H9 (cell line): ENCODE measurements at regions not wholly inside any gene's neighbourhood (a gene's known extent, or its start where the extent isn't known, plus 50 kb on each side); places are given as distances from the start of the nearest gene placed in this dataset.

Source experiments
- DNase-seq: peaks from one replicate; pipeline ENCODE4 v3.0.0-alpha.2; 2017
- H2AFZ ChIP-seq: one replicate; pipeline ENCODE4 v1.6.1; 2013; ENCODE audit warnings: mild to moderate bottlenecking, low read length, control low read depth, moderate library complexity
- H2AK5ac ChIP-seq: 2 replicates; pipeline ENCODE4 v1.6.1; 2013; ENCODE audit warnings: low read length, control low read depth, mixed read lengths; ENCODE audit not compliant: insufficient read length
- H2BK120ac ChIP-seq: one replicate; pipeline ENCODE4 v1.6.1; 2013; ENCODE audit warnings: low read depth, mild to moderate bottlenecking, low read length, control low read depth, inconsistent platforms; ENCODE audit not compliant: poor library complexity, severe bottlenecking
- H2BK12ac ChIP-seq: 2 replicates; pipeline ENCODE4 v1.6.1; 2013; ENCODE audit warnings: low read length, control low read depth, mixed read lengths, low read depth; ENCODE audit not compliant: insufficient read length
- H2BK15ac ChIP-seq: 2 replicates; pipeline ENCODE4 v1.6.1; 2013; ENCODE audit warnings: low read depth, low read length, control low read depth
- H2BK20ac ChIP-seq: one replicate; pipeline ENCODE4 v1.6.1; 2013; ENCODE audit warnings: low read depth, mild to moderate bottlenecking, low read length, control low read depth, inconsistent platforms; ENCODE audit not compliant: poor library complexity, severe bottlenecking
- H2BK5ac ChIP-seq: 2 replicates; pipeline ENCODE4 v1.6.1; 2013; ENCODE audit warnings: low read length, control low read depth, mixed read lengths; ENCODE audit not compliant: insufficient read length
- H3K14ac ChIP-seq: 2 replicates; pipeline ENCODE4 v1.6.1; 2013; ENCODE audit warnings: low read length, control low read depth; ENCODE audit not compliant: insufficient read depth
- H3K18ac ChIP-seq: 2 replicates; pipeline ENCODE4 v1.6.1; 2013; ENCODE audit warnings: low read depth, mild to moderate bottlenecking, mixed read lengths, low read length, control low read depth; ENCODE audit not compliant: insufficient read length
- H3K23ac ChIP-seq: 2 replicates; pipeline ENCODE4 v1.6.1; 2013; ENCODE audit warnings: low read length, control low read depth, mixed read lengths, low read depth; ENCODE audit not compliant: insufficient read length
- H3K23me2 ChIP-seq: 2 replicates; pipeline ENCODE4 v1.6.1; 2013; ENCODE audit warnings: low read depth, mild to moderate bottlenecking, mixed read lengths, low read length, control low read depth; ENCODE audit not compliant: insufficient read length, poor library complexity, severe bottlenecking
- H3K27ac ChIP-seq: 2 replicates; pipeline ENCODE4 v1.5.1; 2013; ENCODE audit warnings: low read length, control low read depth, mixed read lengths, low read depth; ENCODE audit not compliant: insufficient read length
- H3K27me3 ChIP-seq: 2 replicates; pipeline ENCODE4 v1.6.1; 2013; ENCODE audit warnings: low read length, control low read depth, inconsistent platforms; ENCODE audit not compliant: insufficient read depth
- H3K4ac ChIP-seq: 2 replicates; pipeline ENCODE4 v1.6.1; 2013; ENCODE audit warnings: low read depth, mild to moderate bottlenecking, control low read depth, inconsistent platforms, low read length, moderate library complexity
- H3K4me1 ChIP-seq: 2 replicates; pipeline ENCODE4 v1.6.1; 2013; ENCODE audit warnings: low read length, control low read depth, inconsistent platforms; ENCODE audit not compliant: insufficient read depth
- H3K4me2 ChIP-seq: 2 replicates; pipeline ENCODE4 v1.6.1; 2013; ENCODE audit warnings: low read length, control low read depth, mixed read lengths; ENCODE audit not compliant: insufficient read length, insufficient read depth
- H3K56ac ChIP-seq: 2 replicates; pipeline ENCODE4 v1.6.1; 2013; ENCODE audit warnings: low read depth, mild to moderate bottlenecking, mixed read lengths, low read length, control low read depth; ENCODE audit not compliant: insufficient read length
- H3K79me1 ChIP-seq: 2 replicates; pipeline ENCODE4 v1.6.1; 2013; ENCODE audit warnings: low read depth, mild to moderate bottlenecking, moderate library complexity, low read length, control low read depth, inconsistent platforms; ENCODE audit not compliant: insufficient read depth, poor library complexity, severe bottlenecking
- H3K79me2 ChIP-seq: 2 replicates; pipeline ENCODE4 v1.6.1; 2013; ENCODE audit warnings: low read length, control low read depth, inconsistent platforms; ENCODE audit not compliant: insufficient read depth
- H3K9ac ChIP-seq: 2 replicates; pipeline ENCODE4 v1.6.1; 2013; ENCODE audit warnings: low read length, control low read depth, mixed read lengths; ENCODE audit not compliant: insufficient read length; ENCODE audit errors: extremely low read depth
- H3K9me3 ChIP-seq: one replicate; pipeline ENCODE4 v1.6.1; 2013; ENCODE audit warnings: low read depth, low read length, inconsistent platforms; ENCODE audit not compliant: control insufficient read depth
- H3T11ph ChIP-seq: one replicate; pipeline ENCODE4 v1.6.1; 2013; ENCODE audit warnings: mild to moderate bottlenecking, low read length, control low read depth, inconsistent platforms
- H4K20me1 ChIP-seq: one replicate; pipeline ENCODE4 v1.6.1; 2013; ENCODE audit not compliant: control insufficient read depth, insufficient read length, insufficient read depth
- H4K5ac ChIP-seq: 2 replicates; pipeline ENCODE4 v1.6.1; 2013; ENCODE audit warnings: low read depth, mild to moderate bottlenecking, mixed read lengths, low read length, control low read depth; ENCODE audit not compliant: insufficient read length
- H4K8ac ChIP-seq: replicated peaks from 2 replicates; pipeline ENCODE4 v1.6.1; 2013; ENCODE audit warnings: low read length, control low read depth, mixed read lengths, low read depth; ENCODE audit not compliant: insufficient read length
- H4K91ac ChIP-seq: 2 replicates; pipeline ENCODE4 v1.6.1; 2013; ENCODE audit warnings: low read depth, mild to moderate bottlenecking, moderate library complexity, mixed read lengths, low read length, control low read depth; ENCODE audit not compliant: insufficient read length
- H3K27ac Mint-ChIP-seq, 3 experiments: 2 replicates in 2 of 3; 3 replicates in 1 of 3; pipeline ENCODE4 v1.8.0; 2020 to 2021; ENCODE audit warnings: mixed read lengths in 3 of 3, mild to moderate bottlenecking in 1 of 3, moderate library complexity in 1 of 3
- H3K27me3 Mint-ChIP-seq: 2 replicates; pipeline ENCODE4 v1.8.0; 2021; ENCODE audit warnings: low read depth, mild to moderate bottlenecking, moderate library complexity, mixed read lengths
- H3K36me3 Mint-ChIP-seq, 3 experiments: 2 replicates in 2 of 3; 3 replicates in 1 of 3; pipeline ENCODE4 v1.8.0; 2020 to 2021; ENCODE audit warnings: low read depth in 3 of 3, mixed read lengths in 3 of 3; ENCODE audit not compliant: insufficient read depth in 1 of 3
- H3K4me1 Mint-ChIP-seq, 2 experiments: 2 replicates each; pipeline ENCODE4 v1.8.0; 2020; ENCODE audit warnings: mixed read lengths in 2 of 2
- H3K4me3 Mint-ChIP-seq, 2 experiments: 2 replicates in 1 of 2; 3 replicates in 1 of 2; pipeline ENCODE4 v1.8.0; 2020 to 2021; ENCODE audit warnings: mild to moderate bottlenecking in 2 of 2, mixed read lengths in 2 of 2, moderate library complexity in 1 of 2
- H3K9me3 Mint-ChIP-seq, 2 experiments: 2 replicates in 1 of 2; 3 replicates in 1 of 2; pipeline ENCODE4 v1.8.0; 2020; ENCODE audit warnings: mild to moderate bottlenecking in 2 of 2, mixed read lengths in 2 of 2, moderate library complexity in 1 of 2
- WGBS: extraction: QIAGEN DNeasy Blood & Tissue Kit; methylation state at CpG from one replicate; pipeline ENCODE4 v1.1.7; 2013; ENCODE audit warnings: missing lambda C conversion rate, low lambda C conversion rate, mixed read lengths; ENCODE audit not compliant: insufficient read length; ENCODE audit errors: extremely low coverage; 5-methylcytosine and 5-hydroxymethylcytosine counted together
- TF ChIP-seq, protein P1 (sequence below): fragments of 200-600 bp; sonication (generic); conservative IDR thresholded peaks from 3 replicates; pipeline ENCODE4 v1.8.0; 2021; ENCODE audit warnings: antibody characterized with exemption, mild to moderate bottlenecking

DNA sequence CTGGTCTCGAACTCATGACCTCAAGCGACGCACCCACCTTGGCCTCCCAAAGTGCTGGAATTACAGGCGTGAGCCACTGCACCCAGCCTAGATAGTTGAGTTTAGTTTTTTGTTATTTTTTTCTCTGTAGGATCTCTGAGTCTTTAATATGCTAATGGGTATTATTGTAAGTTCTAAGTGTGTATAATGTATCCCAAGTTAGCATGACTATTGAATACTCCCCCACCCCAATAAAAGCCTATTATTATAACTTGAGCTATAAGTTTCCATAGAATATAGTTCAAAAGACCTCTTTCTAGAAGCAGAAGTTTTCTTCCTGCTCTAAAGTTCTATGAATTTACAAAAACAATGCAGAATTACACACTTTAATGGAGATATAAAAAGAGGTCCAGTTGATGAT lies 210.4 kb upstream of the MARCKS start:
- no peak overlapping the region for H3K23ac ChIP-seq
- H2BK120ac ChIP-seq, result no peak overlapping the region
- no peak overlapping the region for H3K14ac ChIP-seq
- H3K4me2 ChIP-seq, result no peak overlapping the region
- TF ChIP-seq, protein P1, sequence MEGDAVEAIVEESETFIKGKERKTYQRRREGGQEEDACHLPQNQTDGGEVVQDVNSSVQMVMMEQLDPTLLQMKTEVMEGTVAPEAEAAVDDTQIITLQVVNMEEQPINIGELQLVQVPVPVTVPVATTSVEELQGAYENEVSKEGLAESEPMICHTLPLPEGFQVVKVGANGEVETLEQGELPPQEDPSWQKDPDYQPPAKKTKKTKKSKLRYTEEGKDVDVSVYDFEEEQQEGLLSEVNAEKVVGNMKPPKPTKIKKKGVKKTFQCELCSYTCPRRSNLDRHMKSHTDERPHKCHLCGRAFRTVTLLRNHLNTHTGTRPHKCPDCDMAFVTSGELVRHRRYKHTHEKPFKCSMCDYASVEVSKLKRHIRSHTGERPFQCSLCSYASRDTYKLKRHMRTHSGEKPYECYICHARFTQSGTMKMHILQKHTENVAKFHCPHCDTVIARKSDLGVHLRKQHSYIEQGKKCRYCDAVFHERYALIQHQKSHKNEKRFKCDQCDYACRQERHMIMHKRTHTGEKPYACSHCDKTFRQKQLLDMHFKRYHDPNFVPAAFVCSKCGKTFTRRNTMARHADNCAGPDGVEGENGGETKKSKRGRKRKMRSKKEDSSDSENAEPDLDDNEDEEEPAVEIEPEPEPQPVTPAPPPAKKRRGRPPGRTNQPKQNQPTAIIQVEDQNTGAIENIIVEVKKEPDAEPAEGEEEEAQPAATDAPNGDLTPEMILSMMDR, result no peak
- no peaks in the 10 kb centered on the region for H3K9me3 ChIP-seq
- H4K8ac ChIP-seq, result no peak overlapping the region
- Mint-ChIP-seq H3K9me3 (no peaks in the 10 kb centered on the region), H3K4me3 (no peak overlapping the region), H3K36me3 (no peaks in the 10 kb centered on the region), H3K4me1 (peaks cover 30 to 34% of the 10 kb centered on the region in 2 experiments), H3K27me3 (peaks cover 12% of the 10 kb centered on the region), H3K27ac (no peak overlapping the region)
- H2BK15ac ChIP-seq, result no peak overlapping the region
- H3K27me3 ChIP-seq, result 0 out of 2 replicates have a peak, but pooled peaks cover 2% of the 10 kb centered on the region
- H4K5ac ChIP-seq, result no peak overlapping the region
- H3K18ac ChIP-seq, result no peak overlapping the region
- H3K4me1 ChIP-seq, result no peaks in the 10 kb centered on the region; the same call in none of the 2 replicates
- H3K79me2 ChIP-seq, result no peaks in the 10 kb centered on the region
- no CpG with 5 or more reads among the region's 4 CpGs for WGBS
- no peak overlapping the region for H3K4ac ChIP-seq
- H3K9ac ChIP-seq, result no peak overlapping the region
- H4K91ac ChIP-seq, result no peak overlapping the region
- H2BK5ac ChIP-seq, result no peak overlapping the region
- H3K27ac ChIP-seq, result no peak overlapping the region
- no peaks in the 10 kb centered on the region for H4K20me1 ChIP-seq
- H3K23me2 ChIP-seq, result no peaks in the 10 kb centered on the region
- no peak overlapping the region for H2BK12ac ChIP-seq
- H3K79me1 ChIP-seq, result no peaks in the 10 kb centered on the region
- H3K56ac ChIP-seq, result no peak overlapping the region
- no peak overlapping the region for H2AK5ac ChIP-seq
- H2BK20ac ChIP-seq, result no peak overlapping the region
- no peak for DNase-seq
- no peak overlapping the region for H3T11ph ChIP-seq
- H2AFZ ChIP-seq, result no peak overlapping the region
